Mesothelial cell of epicardium (in vitro differentiated cells): ENCODE measurements at regions not wholly inside any gene's neighbourhood (a gene's known extent, or its start where the extent isn't known, plus 50 kb on each side); places are given as distances from the start of the nearest gene placed in this dataset.

Experiments
- DNase-seq, 2 experiments: peaks; one replicate each; pipeline ENCODE4 v3.0.0; 2021; ENCODE audit warnings: low spot score in 2 of 2; ENCODE audit not compliant: unreplicated experiment in 2 of 2
- H3K27ac Mint-ChIP-seq: 2 replicates; pipeline ENCODE4 v1.8.0; 2021; ENCODE audit warnings: mixed read lengths
- H3K27me3 Mint-ChIP-seq: 2 replicates; pipeline ENCODE4 v1.8.0; 2021; ENCODE audit warnings: low read depth, mixed read lengths
- H3K36me3 Mint-ChIP-seq: 2 replicates; pipeline ENCODE4 v1.8.0; 2021; ENCODE audit warnings: mixed read lengths
- H3K4me1 Mint-ChIP-seq: 2 replicates; pipeline ENCODE4 v1.8.0; 2021; ENCODE audit warnings: mixed read lengths
- H3K4me3 Mint-ChIP-seq: 2 replicates; pipeline ENCODE4 v1.8.0; 2021; ENCODE audit warnings: mild to moderate bottlenecking, moderate library complexity, mixed read lengths
- H3K9me3 Mint-ChIP-seq: 2 replicates; pipeline ENCODE4 v1.8.0; 2021; ENCODE audit warnings: mixed read lengths
- TF ChIP-seq, protein P1 (sequence below): fragments of 200-600 bp; sonication (generic); IDR thresholded peaks from one replicate; pipeline ENCODE4 v1.5.0; 2021; ENCODE audit warnings: antibody characterized with exemption; ENCODE audit not compliant: unreplicated experiment

- H3K36me3 Mint-ChIP-seq = no peaks in the 10 kb centered on the region
- H3K27me3 Mint-ChIP-seq = peaks cover 38% of the 10 kb centered on the region
- peaks cover 12% of the 10 kb centered on the region for H3K4me1 Mint-ChIP-seq
- H3K9me3 Mint-ChIP-seq = no peaks in the 10 kb centered on the region
- TF ChIP-seq, protein P1, sequence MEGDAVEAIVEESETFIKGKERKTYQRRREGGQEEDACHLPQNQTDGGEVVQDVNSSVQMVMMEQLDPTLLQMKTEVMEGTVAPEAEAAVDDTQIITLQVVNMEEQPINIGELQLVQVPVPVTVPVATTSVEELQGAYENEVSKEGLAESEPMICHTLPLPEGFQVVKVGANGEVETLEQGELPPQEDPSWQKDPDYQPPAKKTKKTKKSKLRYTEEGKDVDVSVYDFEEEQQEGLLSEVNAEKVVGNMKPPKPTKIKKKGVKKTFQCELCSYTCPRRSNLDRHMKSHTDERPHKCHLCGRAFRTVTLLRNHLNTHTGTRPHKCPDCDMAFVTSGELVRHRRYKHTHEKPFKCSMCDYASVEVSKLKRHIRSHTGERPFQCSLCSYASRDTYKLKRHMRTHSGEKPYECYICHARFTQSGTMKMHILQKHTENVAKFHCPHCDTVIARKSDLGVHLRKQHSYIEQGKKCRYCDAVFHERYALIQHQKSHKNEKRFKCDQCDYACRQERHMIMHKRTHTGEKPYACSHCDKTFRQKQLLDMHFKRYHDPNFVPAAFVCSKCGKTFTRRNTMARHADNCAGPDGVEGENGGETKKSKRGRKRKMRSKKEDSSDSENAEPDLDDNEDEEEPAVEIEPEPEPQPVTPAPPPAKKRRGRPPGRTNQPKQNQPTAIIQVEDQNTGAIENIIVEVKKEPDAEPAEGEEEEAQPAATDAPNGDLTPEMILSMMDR = no peak
- H3K4me3 Mint-ChIP-seq = no peak overlapping the region
- H3K27ac Mint-ChIP-seq = no peak overlapping the region
- no peak for DNase-seq
Measured at GRCh38 chr17:77892031-77892430, 66.5 kb upstream of the TNRC6C start.

GRCh38 chr17:77892469-77893143 lies 65.9 kb upstream of the TNRC6C start:
- Mint-ChIP-seq H3K4me1 (peaks cover 7% of the 10 kb centered on the region), H3K27me3 (peaks cover 34% of the 10 kb centered on the region), H3K4me3 (no peak overlapping the region), H3K9me3 (no peaks in the 10 kb centered on the region), H3K36me3 (no peaks in the 10 kb centered on the region), H3K27ac (no peak overlapping the region)
- DNase-seq = no peak
- TF ChIP-seq, protein P1 = peak; percentile 20

GRCh38 chr17:77893144-77894044 lies 65.1 kb upstream of the TNRC6C start:
- H3K9me3 Mint-ChIP-seq = no peaks in the 10 kb centered on the region
- TF ChIP-seq, protein P1 = no peak
- no peak for DNase-seq
- H3K27ac Mint-ChIP-seq = no peak overlapping the region
- peaks cover under 1% of the 10 kb centered on the region for H3K4me1 Mint-ChIP-seq
- no peaks in the 10 kb centered on the region for H3K36me3 Mint-ChIP-seq
- H3K4me3 Mint-ChIP-seq = no peak overlapping the region
- H3K27me3 Mint-ChIP-seq = peaks cover 28% of the 10 kb centered on the region

DNA sequence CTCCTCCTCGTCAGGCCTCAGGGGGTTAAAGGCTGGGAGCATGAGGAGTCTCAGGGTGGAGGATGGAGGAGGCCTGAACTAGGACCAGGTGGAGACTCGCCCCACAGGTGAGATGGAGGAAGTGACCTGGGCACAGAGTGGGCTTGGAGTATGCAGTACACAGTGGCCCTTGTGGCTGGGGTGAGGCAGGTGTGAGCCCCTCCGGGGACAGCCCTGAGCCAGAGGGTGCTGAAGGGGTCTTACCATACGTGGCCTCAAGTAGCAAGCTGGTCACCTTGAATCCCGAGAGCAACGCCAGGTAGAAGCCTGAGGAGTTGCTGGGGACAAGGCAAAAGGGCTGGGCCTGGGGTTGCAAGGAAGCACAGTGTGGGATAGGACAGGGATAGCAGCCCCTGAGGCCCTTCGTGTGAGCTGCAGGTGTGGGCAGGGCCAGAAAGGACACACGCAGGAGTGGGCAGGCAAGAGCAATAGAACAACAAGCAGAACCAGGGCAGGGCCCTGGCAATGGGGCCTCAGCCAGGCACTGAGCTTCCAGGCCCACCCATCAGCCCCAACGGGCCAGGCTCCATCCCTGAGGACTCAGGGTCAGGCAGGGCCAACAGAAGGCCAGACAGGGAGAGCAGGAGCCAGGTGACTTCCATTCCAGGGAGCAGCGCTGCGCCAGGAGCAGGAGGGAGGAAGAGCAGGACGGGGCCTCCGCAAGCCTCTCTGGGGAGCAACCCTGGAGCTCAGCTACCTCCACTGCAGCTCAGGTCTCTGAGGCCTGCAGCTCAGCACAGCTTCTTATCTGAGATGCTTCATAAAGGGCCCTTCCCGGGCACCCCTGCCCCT lies 64.2 kb upstream of the TNRC6C start:
- Mint-ChIP-seq H3K27ac (no peak overlapping the region), H3K27me3 (peaks cover 21% of the 10 kb centered on the region), H3K4me3 (no peak overlapping the region), H3K36me3 (no peaks in the 10 kb centered on the region), H3K4me1 (no peaks in the 10 kb centered on the region), H3K9me3 (no peaks in the 10 kb centered on the region)
- TF ChIP-seq, protein P1 = no peak
- no peak for DNase-seq

DNA sequence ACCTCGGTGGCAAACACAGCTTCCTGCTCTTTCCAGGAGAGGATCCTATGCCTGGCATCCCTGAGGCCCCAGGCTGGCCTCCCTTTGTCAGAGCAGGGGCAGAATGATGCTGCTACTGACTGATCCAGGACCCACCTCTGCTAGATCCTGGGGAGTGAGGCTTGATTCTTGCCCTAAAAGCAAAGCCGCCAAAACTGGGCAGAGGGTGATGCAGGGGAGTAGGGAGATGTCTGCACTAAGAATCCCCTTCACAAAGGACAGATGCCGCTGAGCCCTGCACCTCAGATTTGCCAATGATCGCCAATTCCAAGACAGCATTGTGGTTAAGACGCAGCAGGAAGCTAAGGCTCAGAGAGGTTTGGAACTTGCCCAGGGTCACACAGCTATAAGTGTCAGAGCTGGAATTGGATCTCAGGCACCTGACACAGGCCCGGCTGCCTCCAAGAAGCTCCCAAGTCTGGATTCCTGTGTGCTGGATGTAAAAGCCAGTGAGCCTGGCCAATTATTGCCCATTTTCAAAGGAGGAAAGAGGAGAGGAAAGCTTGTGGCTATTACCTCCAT lies 60.7 kb upstream of the TNRC6C start:
- peaks cover 20% of the 10 kb centered on the region for H3K27me3 Mint-ChIP-seq
- no peaks in the 10 kb centered on the region for H3K36me3 Mint-ChIP-seq
- no peaks in the 10 kb centered on the region for H3K9me3 Mint-ChIP-seq
- TF ChIP-seq, protein P1 = no peak
- H3K27ac Mint-ChIP-seq = no peak overlapping the region
- no peak overlapping the region for H3K4me3 Mint-ChIP-seq
- peaks cover 3% of the 10 kb centered on the region for H3K4me1 Mint-ChIP-seq
- no peak for DNase-seq
